22Rv1 (cell line): ENCODE measurements at regions not wholly inside any gene's neighbourhood (a gene's known extent, or its start where the extent isn't known, plus 50 kb on each side); places are given as distances from the start of the nearest gene placed in this dataset.

Source experiments
- H3K27ac ChIP-seq: fragments of 450-650 bp; 2 replicates; pipeline ENCODE4 v1.5.1; 2017
- ZFX ChIP-seq: fragments of 450-650 bp; IDR thresholded peaks from 2 replicates; pipeline ENCODE4 v1.6.1; 2017; ENCODE audit warnings: antibody characterized with exemption, borderline replicate concordance
- TF ChIP-seq, protein P1 (sequence below): fragments of 450-650 bp; IDR thresholded peaks from 2 replicates; pipeline ENCODE4 v1.5.1; 2017; ENCODE audit warnings: mild to moderate bottlenecking

- TF ChIP-seq, protein P1, sequence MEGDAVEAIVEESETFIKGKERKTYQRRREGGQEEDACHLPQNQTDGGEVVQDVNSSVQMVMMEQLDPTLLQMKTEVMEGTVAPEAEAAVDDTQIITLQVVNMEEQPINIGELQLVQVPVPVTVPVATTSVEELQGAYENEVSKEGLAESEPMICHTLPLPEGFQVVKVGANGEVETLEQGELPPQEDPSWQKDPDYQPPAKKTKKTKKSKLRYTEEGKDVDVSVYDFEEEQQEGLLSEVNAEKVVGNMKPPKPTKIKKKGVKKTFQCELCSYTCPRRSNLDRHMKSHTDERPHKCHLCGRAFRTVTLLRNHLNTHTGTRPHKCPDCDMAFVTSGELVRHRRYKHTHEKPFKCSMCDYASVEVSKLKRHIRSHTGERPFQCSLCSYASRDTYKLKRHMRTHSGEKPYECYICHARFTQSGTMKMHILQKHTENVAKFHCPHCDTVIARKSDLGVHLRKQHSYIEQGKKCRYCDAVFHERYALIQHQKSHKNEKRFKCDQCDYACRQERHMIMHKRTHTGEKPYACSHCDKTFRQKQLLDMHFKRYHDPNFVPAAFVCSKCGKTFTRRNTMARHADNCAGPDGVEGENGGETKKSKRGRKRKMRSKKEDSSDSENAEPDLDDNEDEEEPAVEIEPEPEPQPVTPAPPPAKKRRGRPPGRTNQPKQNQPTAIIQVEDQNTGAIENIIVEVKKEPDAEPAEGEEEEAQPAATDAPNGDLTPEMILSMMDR: no peak
- TF ChIP-seq ZFX: no peak
- H3K27ac ChIP-seq: no peak overlapping the region
These were observed 123.2 kb downstream of the FHIP1A start for GRCh38 chr4:151532001-151532708.

DNA sequence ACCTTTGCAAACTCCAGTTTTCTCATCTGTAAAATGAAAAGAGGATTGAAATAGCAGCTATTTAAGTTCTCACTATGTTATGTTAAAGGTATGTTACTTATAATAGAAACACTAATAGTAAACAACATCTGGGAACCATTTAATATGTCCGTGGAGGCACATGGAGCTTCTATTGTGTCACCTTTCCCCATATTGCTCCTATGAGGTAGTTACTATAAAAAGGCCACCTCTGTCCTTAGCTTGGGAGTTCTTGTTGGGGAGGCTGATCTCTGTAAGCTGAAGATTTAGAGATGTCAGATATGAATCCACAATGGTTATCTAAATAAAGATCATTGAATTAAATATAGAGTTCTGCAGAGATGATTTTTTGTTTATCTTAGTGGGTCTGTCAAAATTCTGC, 125.2 kb downstream of the FHIP1A start:
- TF ChIP-seq, protein P1: no peak
- no peak for TF ChIP-seq ZFX
- H3K27ac ChIP-seq: no peak overlapping the region

DNA sequence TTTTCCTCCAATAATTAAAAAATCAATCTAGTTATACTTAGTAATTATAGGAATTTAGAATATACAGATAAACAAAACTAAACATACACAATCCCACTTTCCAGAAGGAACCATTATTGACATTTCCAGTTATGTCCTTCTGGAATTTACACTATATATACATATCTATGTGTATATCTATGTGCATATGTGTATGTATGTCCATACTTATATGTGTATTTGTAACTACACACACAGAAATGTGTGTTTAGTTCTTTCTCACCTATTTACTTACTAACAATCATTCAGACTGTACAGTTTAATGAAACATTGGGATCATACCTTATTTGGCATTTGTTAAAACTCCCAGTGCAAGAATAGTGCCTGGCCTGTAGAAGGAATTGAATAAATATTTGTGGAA, 126.4 kb downstream of the FHIP1A start:
- H3K27ac ChIP-seq: peak overlapping the region; percentile 8; the same call in 1 of the 2 replicates
- no peak for TF ChIP-seq ZFX
- TF ChIP-seq, protein P1: no peak

DNA sequence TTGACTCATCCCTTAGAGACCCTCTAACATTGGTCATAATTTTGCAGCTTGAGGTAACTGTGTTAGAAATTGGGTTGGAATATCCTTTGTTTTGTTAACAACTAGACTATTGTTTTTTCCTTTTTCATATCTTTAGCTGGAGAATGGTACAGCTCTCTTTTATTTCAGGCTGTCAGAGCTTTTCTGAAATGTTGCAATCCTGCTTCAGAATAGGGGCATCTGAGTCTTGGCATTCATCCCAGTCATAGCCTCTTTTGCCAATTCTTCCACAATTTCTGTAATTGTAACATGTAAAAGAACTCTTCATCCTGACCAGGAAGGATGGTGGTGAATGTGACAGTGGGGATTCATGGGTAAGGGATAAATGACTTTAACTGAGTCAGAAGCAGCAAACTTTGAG, 128.7 kb downstream of the FHIP1A start:
- TF ChIP-seq, protein P1: no peak
- no peak for TF ChIP-seq ZFX

GRCh38 chr4:151538963-151539362, 130.0 kb downstream of the FHIP1A start:
- no peak overlapping the region for H3K27ac ChIP-seq
- TF ChIP-seq, protein P1: no peak
- no peak for TF ChIP-seq ZFX

More for the DNA sequence above, 128.7 kb downstream of the FHIP1A start:
- no peak overlapping the region for H3K27ac ChIP-seq

DNA sequence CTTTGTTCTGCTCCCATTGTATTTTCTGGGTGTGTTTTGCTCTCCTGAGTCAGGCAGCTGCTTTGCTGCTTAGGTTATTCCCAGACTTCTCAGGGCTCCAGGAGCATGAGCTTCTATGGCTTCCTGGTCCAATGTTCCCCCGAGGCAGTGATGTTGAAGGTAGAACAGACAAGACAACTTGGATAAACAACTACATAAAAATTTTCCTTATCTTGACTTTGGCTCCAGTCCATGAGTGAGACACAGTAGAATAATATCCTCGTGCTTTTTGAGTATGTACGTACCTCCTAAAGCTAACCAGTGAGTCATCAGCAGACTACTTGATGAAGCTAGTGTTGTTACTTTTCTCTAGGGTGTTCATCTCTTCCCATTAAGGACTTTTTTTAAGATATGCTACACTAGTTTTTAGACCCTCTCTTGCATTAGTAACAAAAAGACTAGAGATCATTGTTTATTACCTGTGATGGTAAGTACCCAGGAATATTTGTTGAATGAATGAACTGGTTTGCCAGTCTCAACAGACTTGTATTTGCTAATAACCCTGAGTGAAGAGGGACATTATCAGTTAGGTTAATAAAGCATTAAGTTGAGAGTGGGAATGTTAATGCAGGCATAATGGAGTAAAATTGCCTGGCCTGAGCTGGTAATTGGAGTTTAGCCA, 131.9 kb downstream of the FHIP1A start:
- no peak for TF ChIP-seq ZFX
- TF ChIP-seq, protein P1: no peak
- peak overlapping the region; percentile 88 for H3K27ac ChIP-seq

DNA sequence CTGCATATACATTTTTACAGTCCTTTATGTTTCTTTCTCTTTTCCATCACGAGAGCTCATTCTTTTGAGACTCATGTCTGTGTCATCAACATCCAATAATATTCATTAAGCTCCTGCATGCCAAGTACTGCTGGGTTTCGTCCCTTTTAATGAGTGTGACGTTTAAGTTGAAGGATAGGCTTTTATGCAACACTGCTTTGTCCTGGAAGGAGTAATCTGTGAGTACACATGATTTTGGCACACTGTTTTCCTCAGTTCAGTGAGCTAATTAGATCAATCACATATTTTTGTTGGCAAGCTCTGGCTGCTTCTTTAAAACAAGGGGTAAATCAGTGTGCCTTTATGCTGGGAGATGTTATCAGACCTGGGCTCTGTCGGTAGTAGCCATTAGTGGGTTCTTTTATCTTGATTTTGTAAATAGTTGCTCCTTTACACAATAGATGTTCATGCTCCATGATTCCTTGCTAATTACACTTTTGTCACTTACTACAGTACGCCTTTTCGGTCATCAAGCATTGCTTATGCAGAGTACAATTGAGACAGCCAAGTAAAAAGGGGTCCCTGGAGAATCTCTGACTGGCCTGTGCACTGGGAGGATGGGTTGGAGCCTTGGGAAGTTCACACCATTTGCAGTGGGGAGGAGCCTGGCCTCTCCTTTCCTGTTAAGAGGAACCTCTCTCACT, 132.6 kb downstream of the FHIP1A start:
- peak overlapping the region; percentile 88 for H3K27ac ChIP-seq
- TF ChIP-seq ZFX: no peak
- TF ChIP-seq, protein P1: no peak
